T follicular helper cell (primary cell): ENCODE measurements at regions not wholly inside any gene's neighbourhood (a gene's known extent, or its start where the extent isn't known, plus 50 kb on each side); places are given as distances from the start of the nearest gene placed in this dataset.

Experiments
- DNase-seq: peaks from one replicate; pipeline ENCODE4 v3.0.0-alpha.2; 2020; ENCODE audit warnings: low read depth

- no peak for DNase-seq
These were observed 391.8 kb downstream of the MATN1 start for GRCh38 chr1:30331415-30332065.

GRCh38 chr1:30330644-30331043 is 392.7 kb downstream of the MATN1 start:
- no peak for DNase-seq

GRCh38 chr1:30329802-30330557 is 393.4 kb downstream of the MATN1 start:
- DNase-seq, result no peak

GRCh38 chr1:30329263-30329753 is 394.1 kb downstream of the MATN1 start:
- no peak for DNase-seq

GRCh38 chr1:30328401-30329262 is 394.8 kb downstream of the MATN1 start:
- no peak for DNase-seq

GRCh38 chr1:30328100-30328370 is 395.4 kb downstream of the MATN1 start:
- no peak for DNase-seq

GRCh38 chr1:30327370-30328099 is 395.9 kb downstream of the MATN1 start:
- DNase-seq, result no peak

GRCh38 chr1:30325999-30326398 is 397.4 kb downstream of the MATN1 start:
- DNase-seq, result no peak

GRCh38 chr1:30325085-30325935 is 398.1 kb downstream of the MATN1 start:
- no peak for DNase-seq

- no peak for DNase-seq
These were observed 398.9 kb downstream of the MATN1 start for GRCh38 chr1:30324251-30325084.

GRCh38 chr1:30323841-30324240 is 399.5 kb downstream of the MATN1 start:
- DNase-seq, result no peak

GRCh38 chr1:30323352-30323751 is 400.0 kb downstream of the MATN1 start:
- no peak for DNase-seq

GRCh38 chr1:30322859-30323257 is 400.5 kb downstream of the MATN1 start:
- DNase-seq, result no peak

GRCh38 chr1:30321996-30322858 is 401.2 kb downstream of the MATN1 start:
- no peak for DNase-seq

GRCh38 chr1:30321246-30321910 is 402.0 kb downstream of the MATN1 start:
- no peak for DNase-seq

GRCh38 chr1:30320581-30320890 is 402.8 kb downstream of the MATN1 start:
- DNase-seq, result no peak

GRCh38 chr1:30319765-30320580 is 403.4 kb downstream of the MATN1 start:
- no peak for DNase-seq
